ENCODE measurements at regions not wholly inside any gene's neighbourhood (a gene's known extent, or its start where the extent isn't known, plus 50 kb on each side); places are given as distances from the start of the nearest gene placed in this dataset.

DNA sequence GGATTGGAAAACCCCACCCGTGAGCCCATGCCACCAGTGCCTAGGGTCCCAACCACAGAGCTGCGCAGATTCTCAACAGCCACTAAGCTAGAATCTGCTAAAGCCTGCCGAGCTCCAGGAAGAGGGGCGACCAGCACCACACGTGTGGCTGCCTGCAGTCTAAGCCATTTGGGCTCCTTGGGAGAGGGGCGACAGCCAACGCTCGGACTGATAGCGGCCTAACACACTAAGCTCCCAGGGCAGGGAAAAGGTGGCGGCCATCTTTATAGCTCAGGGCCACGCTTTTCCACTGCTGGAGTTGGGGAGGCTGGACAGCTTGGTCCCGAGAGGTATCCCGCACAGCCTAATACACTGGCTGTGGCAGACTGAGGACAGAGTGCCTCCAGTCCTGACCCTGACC, 631.8 kb downstream of the CETN3 start:
- Histone ChIP-seq H3K27me3 (no peaks in the 10 kb centered on the region), H3K4me1 (no peaks in the 10 kb centered on the region), H3K27ac (no peak overlapping the region), H3K9me3 (no peaks in the 10 kb centered on the region), H3K36me3 (no peaks in the 10 kb centered on the region), H3K4me3 (no peak overlapping the region)
- no peak for DNase-seq (ENCODE audit: extremely low spot score in 2 of 2)
- intact Hi-C loops (cut with DNase I): no loop called here
- TF ChIP-seq, protein P1, sequence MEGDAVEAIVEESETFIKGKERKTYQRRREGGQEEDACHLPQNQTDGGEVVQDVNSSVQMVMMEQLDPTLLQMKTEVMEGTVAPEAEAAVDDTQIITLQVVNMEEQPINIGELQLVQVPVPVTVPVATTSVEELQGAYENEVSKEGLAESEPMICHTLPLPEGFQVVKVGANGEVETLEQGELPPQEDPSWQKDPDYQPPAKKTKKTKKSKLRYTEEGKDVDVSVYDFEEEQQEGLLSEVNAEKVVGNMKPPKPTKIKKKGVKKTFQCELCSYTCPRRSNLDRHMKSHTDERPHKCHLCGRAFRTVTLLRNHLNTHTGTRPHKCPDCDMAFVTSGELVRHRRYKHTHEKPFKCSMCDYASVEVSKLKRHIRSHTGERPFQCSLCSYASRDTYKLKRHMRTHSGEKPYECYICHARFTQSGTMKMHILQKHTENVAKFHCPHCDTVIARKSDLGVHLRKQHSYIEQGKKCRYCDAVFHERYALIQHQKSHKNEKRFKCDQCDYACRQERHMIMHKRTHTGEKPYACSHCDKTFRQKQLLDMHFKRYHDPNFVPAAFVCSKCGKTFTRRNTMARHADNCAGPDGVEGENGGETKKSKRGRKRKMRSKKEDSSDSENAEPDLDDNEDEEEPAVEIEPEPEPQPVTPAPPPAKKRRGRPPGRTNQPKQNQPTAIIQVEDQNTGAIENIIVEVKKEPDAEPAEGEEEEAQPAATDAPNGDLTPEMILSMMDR (IDR thresholded peaks at IDR 0.05): no peak
- TF ChIP-seq POLR2AphosphoS5 (IDR thresholded peaks at IDR 0.05; ENCODE audit: insufficient read depth in 1 of 2, low read depth in 1 of 2): no peak
- no peak for TF ChIP-seq POLR2A (IDR thresholded peaks at IDR 0.05)

DNA sequence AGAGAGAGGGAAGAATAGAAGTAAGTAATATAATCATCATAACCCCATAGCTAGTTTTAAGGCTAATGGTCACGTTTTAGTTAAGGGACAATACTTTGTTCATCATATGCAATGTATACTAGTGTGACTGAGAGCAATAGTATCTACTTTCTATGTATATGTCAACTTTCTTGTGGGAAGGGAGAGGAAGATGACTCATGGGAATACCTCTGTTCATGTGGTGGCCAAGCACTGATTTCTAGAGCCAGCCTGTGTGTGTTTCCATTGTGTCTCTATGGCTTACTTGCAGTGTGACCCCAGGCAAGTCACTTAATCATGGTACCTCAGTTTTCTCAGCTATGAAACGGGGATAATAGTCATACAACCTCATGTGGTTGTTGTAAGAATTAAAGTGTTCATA, 639.6 kb downstream of the CETN3 start:
- intact Hi-C loops (cut with DNase I): no loop called here
- H3K4me1 ChIP-seq: no peaks in the 10 kb centered on the region

DNA sequence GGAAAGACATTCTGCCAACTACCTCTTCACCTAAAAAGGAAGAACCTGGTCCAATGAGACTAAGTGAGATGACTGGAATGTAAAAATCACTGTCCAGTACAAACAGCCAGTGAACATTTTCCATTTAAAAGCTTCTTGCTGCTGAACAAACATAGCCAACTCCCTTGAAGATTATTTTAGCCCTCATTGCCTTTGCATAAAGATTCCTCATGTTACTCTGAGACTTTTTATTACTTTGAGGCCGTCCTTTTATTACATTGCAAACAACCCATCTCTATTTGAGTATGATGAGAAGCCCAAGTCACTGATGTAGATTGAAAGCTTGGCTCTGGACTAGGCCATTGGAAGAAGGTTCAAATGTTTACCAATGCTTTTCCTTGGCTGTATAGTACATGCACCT, 649.8 kb downstream of the CETN3 start:
- H3K4me3 ChIP-seq: no peak overlapping the region
- H3K36me3 ChIP-seq: no peaks in the 10 kb centered on the region
- TF ChIP-seq POLR2A (IDR thresholded peaks at IDR 0.05) (no peak), POLR2AphosphoS5 (IDR thresholded peaks at IDR 0.05; ENCODE audit: insufficient read depth in 1 of 2, low read depth in 1 of 2) (no peak)
- TF ChIP-seq, protein P1 (IDR thresholded peaks at IDR 0.05): no peak
- H3K27me3 ChIP-seq: no peaks in the 10 kb centered on the region
- no peaks in the 10 kb centered on the region for H3K9me3 ChIP-seq
- DNase-seq (ENCODE audit: extremely low spot score in 2 of 2): no peak
- no peaks in the 10 kb centered on the region for H3K4me1 ChIP-seq
- intact Hi-C loops (cut with DNase I): no loop called here
- H3K27ac ChIP-seq: no peak overlapping the region

More for the DNA sequence above, 639.6 kb downstream of the CETN3 start:
- Histone ChIP-seq H3K9me3 (no peaks in the 10 kb centered on the region), H3K27me3 (no peaks in the 10 kb centered on the region), H3K27ac (no peak overlapping the region), H3K4me3 (no peak overlapping the region), H3K36me3 (no peaks in the 10 kb centered on the region)
- TF ChIP-seq, protein P1 (IDR thresholded peaks at IDR 0.05): no peak
- TF ChIP-seq POLR2AphosphoS5 (IDR thresholded peaks at IDR 0.05; ENCODE audit: insufficient read depth in 1 of 2, low read depth in 1 of 2) (no peak), POLR2A (IDR thresholded peaks at IDR 0.05) (no peak)
- DNase-seq (ENCODE audit: extremely low spot score in 2 of 2): no peak

DNA sequence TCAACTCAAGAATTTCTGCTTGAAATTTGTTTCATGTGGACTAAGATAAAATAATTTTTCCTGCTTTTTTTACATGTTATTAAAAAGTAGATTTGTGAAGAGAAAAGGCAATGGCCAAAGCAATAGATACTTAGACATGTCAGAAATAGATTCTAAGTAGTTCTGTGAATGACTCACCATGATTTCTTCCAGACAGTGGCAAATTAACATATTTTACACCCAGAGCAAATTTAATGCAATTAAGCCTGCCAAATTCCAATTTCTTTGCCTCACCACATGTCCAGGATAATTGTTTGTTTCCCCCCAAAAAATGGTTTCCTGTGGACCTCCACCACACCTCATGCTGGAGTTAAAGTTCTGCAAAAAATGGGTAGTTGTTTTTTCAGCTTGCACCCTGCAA, 651.4 kb downstream of the CETN3 start:
- no peak overlapping the region for H3K4me3 ChIP-seq
- no peak overlapping the region for H3K27ac ChIP-seq
- DNase-seq (ENCODE audit: extremely low spot score in 2 of 2): no peak
- intact Hi-C loops (cut with DNase I): no loop called here
- no peaks in the 10 kb centered on the region for H3K9me3 ChIP-seq
- H3K36me3 ChIP-seq: no peaks in the 10 kb centered on the region
- TF ChIP-seq POLR2AphosphoS5 (IDR thresholded peaks at IDR 0.05; ENCODE audit: insufficient read depth in 1 of 2, low read depth in 1 of 2) (no peak), POLR2A (IDR thresholded peaks at IDR 0.05) (no peak)
- TF ChIP-seq, protein P1 (IDR thresholded peaks at IDR 0.05): no peak
- H3K27me3 ChIP-seq: no peaks in the 10 kb centered on the region
- H3K4me1 ChIP-seq: no peaks in the 10 kb centered on the region

DNA sequence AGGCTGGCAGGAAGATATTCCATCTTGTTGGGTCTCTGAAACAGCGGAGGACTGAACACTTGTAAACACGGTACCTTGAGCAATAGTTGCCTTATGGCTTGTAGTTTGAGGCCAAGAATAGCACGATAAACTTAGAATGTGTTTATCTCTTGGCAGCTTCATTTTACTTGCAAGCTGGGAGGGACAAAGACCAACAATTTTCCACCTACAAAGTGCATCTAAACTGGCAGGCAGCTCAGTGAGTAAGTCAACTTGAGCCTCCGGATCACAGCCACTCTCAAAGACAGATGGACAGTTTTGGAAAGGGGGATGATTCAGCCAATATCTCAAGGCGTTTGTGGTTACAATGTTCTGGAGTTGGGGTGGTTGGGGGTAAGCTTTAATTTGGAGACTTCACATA, 652.6 kb downstream of the CETN3 start:
- TF ChIP-seq POLR2AphosphoS5 (IDR thresholded peaks at IDR 0.05; ENCODE audit: insufficient read depth in 1 of 2, low read depth in 1 of 2) (no peak), POLR2A (IDR thresholded peaks at IDR 0.05) (no peak)
- TF ChIP-seq, protein P1 (IDR thresholded peaks at IDR 0.05): no peak
- intact Hi-C loops (cut with DNase I): no loop called here
- Histone ChIP-seq H3K9me3 (no peaks in the 10 kb centered on the region), H3K4me1 (no peaks in the 10 kb centered on the region), H3K27ac (no peak overlapping the region), H3K4me3 (no peak overlapping the region), H3K36me3 (no peaks in the 10 kb centered on the region), H3K27me3 (no peaks in the 10 kb centered on the region)
- no peak for DNase-seq (ENCODE audit: extremely low spot score in 2 of 2)
